GM06990 (cell line): ENCODE measurements at regions not wholly inside any gene's neighbourhood (a gene's known extent, or its start where the extent isn't known, plus 50 kb on each side); places are given as distances from the start of the nearest gene placed in this dataset.

Source experiments
- DNase-seq: peaks from one replicate; pipeline ENCODE4 v3.0.0-alpha.2; 2011; ENCODE audit not compliant: insufficient read length; ENCODE audit errors: extremely low read depth
- H3K27me3 ChIP-seq: replicated peaks from 2 replicates; pipeline ENCODE4 v1.6.0; 2011; ENCODE audit warnings: low read length; ENCODE audit not compliant: control insufficient read depth, insufficient read depth
- H3K36me3 ChIP-seq: 2 replicates; pipeline ENCODE4 v1.5.1; 2011; ENCODE audit warnings: low read length; ENCODE audit not compliant: control insufficient read depth, insufficient read depth
- H3K4me3 ChIP-seq: replicated peaks from 2 replicates; pipeline ENCODE4 v1.5.1; 2011; ENCODE audit warnings: low read depth, mild to moderate bottlenecking, control low read depth, low read length
- TF ChIP-seq, protein P1 (sequence below): IDR thresholded peaks from 2 replicates; pipeline ENCODE4 v1.5.1; 2011; ENCODE audit warnings: low read length, control low read depth, mild to moderate bottlenecking, inconsistent platforms; ENCODE audit not compliant: insufficient read depth, poor library complexity, severe bottlenecking

GRCh38 chr2:147430408-147430807 is 414.4 kb upstream of the ACVR2A start:
- H3K4me3 ChIP-seq, result no peak overlapping the region
- H3K27me3 ChIP-seq, result no peaks in the 10 kb centered on the region
- no peaks in the 10 kb centered on the region for H3K36me3 ChIP-seq
- TF ChIP-seq, protein P1, sequence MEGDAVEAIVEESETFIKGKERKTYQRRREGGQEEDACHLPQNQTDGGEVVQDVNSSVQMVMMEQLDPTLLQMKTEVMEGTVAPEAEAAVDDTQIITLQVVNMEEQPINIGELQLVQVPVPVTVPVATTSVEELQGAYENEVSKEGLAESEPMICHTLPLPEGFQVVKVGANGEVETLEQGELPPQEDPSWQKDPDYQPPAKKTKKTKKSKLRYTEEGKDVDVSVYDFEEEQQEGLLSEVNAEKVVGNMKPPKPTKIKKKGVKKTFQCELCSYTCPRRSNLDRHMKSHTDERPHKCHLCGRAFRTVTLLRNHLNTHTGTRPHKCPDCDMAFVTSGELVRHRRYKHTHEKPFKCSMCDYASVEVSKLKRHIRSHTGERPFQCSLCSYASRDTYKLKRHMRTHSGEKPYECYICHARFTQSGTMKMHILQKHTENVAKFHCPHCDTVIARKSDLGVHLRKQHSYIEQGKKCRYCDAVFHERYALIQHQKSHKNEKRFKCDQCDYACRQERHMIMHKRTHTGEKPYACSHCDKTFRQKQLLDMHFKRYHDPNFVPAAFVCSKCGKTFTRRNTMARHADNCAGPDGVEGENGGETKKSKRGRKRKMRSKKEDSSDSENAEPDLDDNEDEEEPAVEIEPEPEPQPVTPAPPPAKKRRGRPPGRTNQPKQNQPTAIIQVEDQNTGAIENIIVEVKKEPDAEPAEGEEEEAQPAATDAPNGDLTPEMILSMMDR, result no peak
- no peak for DNase-seq

- no peak for DNase-seq
- Histone ChIP-seq H3K27me3 (no peaks in the 10 kb centered on the region), H3K4me3 (no peak overlapping the region), H3K36me3 (no peaks in the 10 kb centered on the region)
- TF ChIP-seq, protein P1, result no peak
Observed at GRCh38 chr2:147428120-147428747, 416.6 kb upstream of the ACVR2A start.

GRCh38 chr2:147425437-147426029 is 419.3 kb upstream of the ACVR2A start:
- Histone ChIP-seq H3K27me3 (no peaks in the 10 kb centered on the region; the same call in 1 of the 2 replicates), H3K4me3 (no peak overlapping the region), H3K36me3 (no peaks in the 10 kb centered on the region)
- no peak for DNase-seq
- TF ChIP-seq, protein P1, result no peak

DNA sequence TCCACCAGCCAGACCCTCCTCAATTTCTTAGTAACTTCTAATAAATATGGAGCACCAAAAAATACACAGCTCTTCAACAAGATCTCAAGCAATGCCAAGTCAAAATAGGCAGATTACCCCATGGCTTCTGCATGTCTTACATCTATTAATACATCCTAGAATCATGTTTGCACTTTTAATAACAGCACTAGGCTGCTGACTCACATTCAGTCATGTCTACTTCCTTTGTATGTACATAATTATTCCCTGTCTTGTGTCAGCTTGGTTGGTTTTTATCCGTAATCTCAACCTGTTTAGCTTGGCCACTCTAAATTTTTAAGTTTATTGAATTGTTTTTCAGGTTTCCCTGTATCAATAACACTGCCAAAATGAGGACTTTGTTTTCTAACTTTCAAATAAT is 420.1 kb upstream of the ACVR2A start:
- TF ChIP-seq, protein P1, result no peak
- H3K36me3 ChIP-seq, result no peaks in the 10 kb centered on the region
- no peak overlapping the region for H3K4me3 ChIP-seq
- DNase-seq, result no peak
- no peaks in the 10 kb centered on the region; the same call in 1 of the 2 replicates for H3K27me3 ChIP-seq

DNA sequence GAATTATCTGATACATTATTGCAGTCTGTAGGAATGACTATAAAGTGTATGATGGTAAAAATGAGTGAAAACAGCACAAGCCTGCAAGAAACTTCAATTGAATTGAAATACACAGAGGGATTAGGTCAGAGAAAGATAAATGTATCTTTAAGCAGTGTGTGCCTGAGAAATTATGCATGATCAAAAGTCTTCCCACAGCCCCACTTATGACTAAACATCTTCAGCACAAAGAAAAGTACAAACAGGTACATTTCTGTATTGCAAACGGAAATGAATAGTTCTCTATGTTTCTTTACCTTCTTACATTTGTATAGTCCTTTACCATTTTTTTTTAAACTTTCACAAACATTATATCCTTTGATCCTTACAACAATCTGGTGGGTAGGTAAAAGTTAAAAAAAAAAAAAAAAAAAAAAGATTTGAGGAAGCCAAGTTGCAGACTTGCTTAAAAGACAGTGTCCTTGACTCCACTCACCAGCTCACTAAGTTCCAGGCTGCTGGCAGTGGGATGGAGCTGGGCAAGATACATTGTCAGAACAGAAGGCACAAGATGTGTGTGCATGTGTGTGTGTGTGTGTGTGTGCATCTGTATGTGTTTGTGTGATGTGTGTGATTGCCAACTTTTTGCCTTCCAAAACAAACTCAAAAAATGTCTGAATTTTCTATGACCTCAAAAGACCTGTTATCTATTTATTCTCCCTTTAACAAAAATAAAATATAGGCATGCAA is 423.7 kb upstream of the ACVR2A start:
- H3K27me3 ChIP-seq, result no peaks in the 10 kb centered on the region; the same call in 1 of the 2 replicates
- H3K36me3 ChIP-seq, result no peaks in the 10 kb centered on the region
- no peak overlapping the region for H3K4me3 ChIP-seq
- TF ChIP-seq, protein P1, result no peak
- no peak for DNase-seq
